ENCODE measurements at regions not wholly inside any gene's neighbourhood (a gene's known extent, or its start where the extent isn't known, plus 50 kb on each side); places are given as distances from the start of the nearest gene placed in this dataset.

GRCh38 chr4:102445213-102445612 is 55.9 kb upstream of the NFKB1 start:
- TF ChIP-seq, protein P1, sequence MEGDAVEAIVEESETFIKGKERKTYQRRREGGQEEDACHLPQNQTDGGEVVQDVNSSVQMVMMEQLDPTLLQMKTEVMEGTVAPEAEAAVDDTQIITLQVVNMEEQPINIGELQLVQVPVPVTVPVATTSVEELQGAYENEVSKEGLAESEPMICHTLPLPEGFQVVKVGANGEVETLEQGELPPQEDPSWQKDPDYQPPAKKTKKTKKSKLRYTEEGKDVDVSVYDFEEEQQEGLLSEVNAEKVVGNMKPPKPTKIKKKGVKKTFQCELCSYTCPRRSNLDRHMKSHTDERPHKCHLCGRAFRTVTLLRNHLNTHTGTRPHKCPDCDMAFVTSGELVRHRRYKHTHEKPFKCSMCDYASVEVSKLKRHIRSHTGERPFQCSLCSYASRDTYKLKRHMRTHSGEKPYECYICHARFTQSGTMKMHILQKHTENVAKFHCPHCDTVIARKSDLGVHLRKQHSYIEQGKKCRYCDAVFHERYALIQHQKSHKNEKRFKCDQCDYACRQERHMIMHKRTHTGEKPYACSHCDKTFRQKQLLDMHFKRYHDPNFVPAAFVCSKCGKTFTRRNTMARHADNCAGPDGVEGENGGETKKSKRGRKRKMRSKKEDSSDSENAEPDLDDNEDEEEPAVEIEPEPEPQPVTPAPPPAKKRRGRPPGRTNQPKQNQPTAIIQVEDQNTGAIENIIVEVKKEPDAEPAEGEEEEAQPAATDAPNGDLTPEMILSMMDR (IDR thresholded peaks at IDR 0.05), result no peak
- TF ChIP-seq EP300 (IDR thresholded peaks at IDR 0.05) (no peak), POLR2AphosphoS5 (IDR thresholded peaks at IDR 0.05) (no peak)

Measured in stomach (tissue), 4 donors.